OCI-LY3 (cell line): ENCODE measurements at regions not wholly inside any gene's neighbourhood (a gene's known extent, or its start where the extent isn't known, plus 50 kb on each side); places are given as distances from the start of the nearest gene placed in this dataset.

Experiments used
- EZH2phosphoT487 ChIP-seq: fragments of 200-600 bp; shearing (Covaris generic); IDR thresholded peaks from 2 replicates; pipeline ENCODE4 v1.6.1; 2018; ENCODE audit warnings: antibody characterized with exemption, mixed run types, low read depth
- TF ChIP-seq, protein P1 (sequence below): fragments of 200-600, 300-600 bp; sonication (generic); IDR thresholded peaks from 2 replicates; pipeline ENCODE4 v1.5.1; 2014; ENCODE audit warnings: antibody characterized with exemption, low read length, low read depth

DNA sequence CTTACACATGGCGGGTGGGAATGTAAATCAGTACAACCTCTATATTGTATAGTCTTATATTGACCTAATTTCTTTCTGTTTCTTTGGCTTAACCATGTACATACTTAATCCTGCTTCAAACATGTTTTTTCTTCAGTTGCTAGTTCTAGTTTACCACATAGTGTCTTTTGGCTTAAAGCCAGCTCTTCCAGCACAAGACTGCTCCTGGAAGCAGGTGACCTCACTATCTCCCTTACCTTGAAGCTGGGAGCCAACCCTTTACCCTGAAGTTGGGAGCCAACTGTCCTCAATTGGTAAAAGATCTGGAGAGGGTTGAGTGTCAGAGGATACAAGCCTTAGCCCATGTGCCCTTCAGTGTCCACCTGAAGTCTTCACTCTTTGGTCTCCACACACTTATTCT lies 162.7 kb downstream of the AASDH start:
- TF ChIP-seq, protein P1, sequence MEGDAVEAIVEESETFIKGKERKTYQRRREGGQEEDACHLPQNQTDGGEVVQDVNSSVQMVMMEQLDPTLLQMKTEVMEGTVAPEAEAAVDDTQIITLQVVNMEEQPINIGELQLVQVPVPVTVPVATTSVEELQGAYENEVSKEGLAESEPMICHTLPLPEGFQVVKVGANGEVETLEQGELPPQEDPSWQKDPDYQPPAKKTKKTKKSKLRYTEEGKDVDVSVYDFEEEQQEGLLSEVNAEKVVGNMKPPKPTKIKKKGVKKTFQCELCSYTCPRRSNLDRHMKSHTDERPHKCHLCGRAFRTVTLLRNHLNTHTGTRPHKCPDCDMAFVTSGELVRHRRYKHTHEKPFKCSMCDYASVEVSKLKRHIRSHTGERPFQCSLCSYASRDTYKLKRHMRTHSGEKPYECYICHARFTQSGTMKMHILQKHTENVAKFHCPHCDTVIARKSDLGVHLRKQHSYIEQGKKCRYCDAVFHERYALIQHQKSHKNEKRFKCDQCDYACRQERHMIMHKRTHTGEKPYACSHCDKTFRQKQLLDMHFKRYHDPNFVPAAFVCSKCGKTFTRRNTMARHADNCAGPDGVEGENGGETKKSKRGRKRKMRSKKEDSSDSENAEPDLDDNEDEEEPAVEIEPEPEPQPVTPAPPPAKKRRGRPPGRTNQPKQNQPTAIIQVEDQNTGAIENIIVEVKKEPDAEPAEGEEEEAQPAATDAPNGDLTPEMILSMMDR: no peak
- TF ChIP-seq EZH2phosphoT487: no peak
